Liver (tissue), 8 donors: ENCODE measurements at regions not wholly inside any gene's neighbourhood (a gene's known extent, or its start where the extent isn't known, plus 50 kb on each side); places are given as distances from the start of the nearest gene placed in this dataset.

Experiments used
- DNase-seq: peaks from one replicate; pipeline ENCODE4 v3.0.0-alpha.2; 2017; ENCODE audit warnings: low spot score
- H3K27ac ChIP-seq, 2 donors: one replicate each; pipeline ENCODE4 v1.7.0; 2013; ENCODE audit warnings: inconsistent platforms in 2 of 2, low read length in 2 of 2, control low read depth in 1 of 2, low read depth in 1 of 2, mild to moderate bottlenecking in 1 of 2
- H3K27me3 ChIP-seq, 4 donors: one replicate each; pipeline versions ENCODE4 v1.6.1 to v1.7.0; 2013; ENCODE audit warnings: low read length in 3 of 4, inconsistent platforms in 1 of 4, mild to moderate bottlenecking in 1 of 4, moderate library complexity in 1 of 4; ENCODE audit not compliant: control insufficient read depth in 4 of 4, insufficient read depth in 4 of 4
- H3K36me3 ChIP-seq, 4 donors: one replicate each; pipeline versions ENCODE4 v1.6.1 to v1.7.0; 2013; ENCODE audit warnings: low read length in 3 of 4, mild to moderate bottlenecking in 3 of 4, low read depth in 1 of 4, moderate library complexity in 1 of 4; ENCODE audit not compliant: control insufficient read depth in 4 of 4, insufficient read depth in 3 of 4
- H3K4me1 ChIP-seq, 4 donors: one replicate each; pipeline versions ENCODE4 v1.6.1 to v1.7.0; 2013; ENCODE audit warnings: low read length in 3 of 4, mild to moderate bottlenecking in 3 of 4, moderate library complexity in 1 of 4; ENCODE audit not compliant: control insufficient read depth in 4 of 4, insufficient read depth in 4 of 4
- H3K4me3 ChIP-seq, 3 donors: one replicate each; pipeline versions ENCODE4 v1.6.1 to v1.7.0; 2013; ENCODE audit warnings: low read length in 3 of 3, control low read depth in 1 of 3, low read depth in 1 of 3, mild to moderate bottlenecking in 1 of 3
- H3K9ac ChIP-seq, 2 donors: one replicate each; pipeline ENCODE4 v1.7.0; 2013; ENCODE audit warnings: low read length in 2 of 2, mild to moderate bottlenecking in 2 of 2, moderate library complexity in 2 of 2, control low read depth in 1 of 2, low read depth in 1 of 2
- H3K9me3 ChIP-seq, 4 donors: one replicate each; pipeline versions ENCODE4 v1.6.1 to v1.7.0; 2013; ENCODE audit warnings: low read length in 3 of 4; ENCODE audit not compliant: control insufficient read depth in 4 of 4
- EGR1 ChIP-seq, 2 donors: IDR thresholded peaks; 2 replicates each; pipeline ENCODE4 v1.6.1; 2016 to 2018; ENCODE audit warnings: antibody characterized with exemption in 2 of 2, low read depth in 2 of 2
- FOXA1 ChIP-seq: IDR thresholded peaks from 2 replicates; pipeline ENCODE4 v1.6.1; 2016; ENCODE audit warnings: antibody characterized with exemption
- FOXA2 ChIP-seq: IDR thresholded peaks from 2 replicates; pipeline ENCODE4 v1.6.1; 2016; ENCODE audit warnings: antibody characterized with exemption
- GABPA ChIP-seq, 2 donors: IDR thresholded peaks in 1 of 2; conservative IDR thresholded peaks in 1 of 2; 2 replicates each; pipeline ENCODE4 v1.6.1; 2016; ENCODE audit warnings: antibody characterized with exemption in 2 of 2, mild to moderate bottlenecking in 1 of 2, moderate library complexity in 1 of 2
- HNF4A ChIP-seq, 2 donors: conservative IDR thresholded peaks; 2 replicates each; pipeline ENCODE4 v1.6.1; 2016; ENCODE audit warnings: antibody characterized with exemption in 2 of 2, mild to moderate bottlenecking in 2 of 2
- HNF4G ChIP-seq: IDR thresholded peaks from 2 replicates; pipeline ENCODE4 v1.6.1; 2016; ENCODE audit warnings: antibody characterized with exemption
- JUND ChIP-seq, 2 donors: IDR thresholded peaks; 2 replicates each; pipeline ENCODE4 v1.6.1; 2016; ENCODE audit warnings: antibody characterized with exemption in 2 of 2
- NR2F2 ChIP-seq: IDR thresholded peaks from 2 replicates; pipeline ENCODE4 v1.6.1; 2016; ENCODE audit warnings: antibody characterized with exemption
- RAD21 ChIP-seq, 2 donors: IDR thresholded peaks; 2 replicates each; pipeline ENCODE4 v1.6.1; 2016; ENCODE audit warnings: antibody characterized with exemption in 2 of 2, mild to moderate bottlenecking in 2 of 2
- RXRA ChIP-seq, 2 donors: IDR thresholded peaks; 2 replicates each; pipeline ENCODE4 v1.6.1; 2017 to 2018; ENCODE audit warnings: antibody characterized with exemption in 2 of 2, mild to moderate bottlenecking in 1 of 2
- SP1 ChIP-seq: IDR thresholded peaks from 2 replicates; pipeline ENCODE4 v1.6.1; 2018; ENCODE audit warnings: antibody characterized with exemption, mild to moderate bottlenecking
- TAF1 ChIP-seq: conservative IDR thresholded peaks from 2 replicates; pipeline ENCODE4 v1.6.1; 2016; ENCODE audit warnings: antibody characterized with exemption, mild to moderate bottlenecking
- YY1 ChIP-seq: IDR thresholded peaks from 2 replicates; pipeline ENCODE4 v1.6.1; 2016; ENCODE audit warnings: antibody characterized with exemption, mild to moderate bottlenecking
- WGBS: extraction: QIAGEN DNeasy Blood & Tissue Kit; methylation state at CpG from one replicate; pipeline ENCODE4 v1.1.7; 2013; 5-methylcytosine and 5-hydroxymethylcytosine counted together
- TF ChIP-seq, protein P1 (sequence below): fragments of 150-350 bp; IDR thresholded peaks from 2 replicates; pipeline ENCODE4 v1.5.1; 2017; ENCODE audit warnings: improper control_type of control experiment, low read depth, low read length; ENCODE audit not compliant: missing input control
- TF ChIP-seq, protein P2 (sequence below): IDR thresholded peaks from 2 replicates; pipeline ENCODE4 v1.6.1; 2016; ENCODE audit warnings: antibody characterized with exemption
- TF ChIP-seq, protein P3 (sequence below): IDR thresholded peaks from 2 replicates; pipeline ENCODE4 v1.6.1; 2016; ENCODE audit warnings: antibody characterized with exemption
- TF ChIP-seq, protein P4 (sequence below): IDR thresholded peaks from 2 replicates; pipeline ENCODE4 v1.6.1; 2016; ENCODE audit warnings: antibody characterized with exemption, mild to moderate bottlenecking
- TF ChIP-seq, protein P5 (sequence below): IDR thresholded peaks from 2 replicates; pipeline ENCODE4 v1.6.1; 2016; ENCODE audit warnings: antibody characterized with exemption
- donor health status: healthy.
- donor health status: healthy.
- donor health status: healthy.
- donor health status: healthy.
- donor health status: healthy.

DNA sequence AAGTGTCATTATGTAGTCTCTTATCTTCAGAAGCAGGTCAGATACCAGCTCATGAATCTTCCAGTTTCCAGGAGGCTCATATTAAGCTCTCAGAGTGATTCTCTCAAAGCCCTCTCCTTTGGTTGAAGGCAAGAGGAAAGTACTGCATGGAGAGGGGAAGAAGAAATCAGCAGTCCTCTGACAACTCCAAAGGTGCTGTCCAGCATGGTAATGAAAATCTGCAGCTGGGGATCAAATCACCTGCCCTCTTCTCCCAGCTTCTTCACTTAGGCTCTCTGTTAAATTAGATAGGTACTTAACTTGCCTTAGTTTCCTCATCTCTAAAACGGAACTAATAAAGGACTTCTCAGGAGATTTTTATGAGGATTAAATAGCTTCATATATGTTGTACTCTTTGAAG lies 738.8 kb upstream of the GOLIM4 start:
- DNase-seq = no peak
- Histone ChIP-seq H3K27me3 (no peaks in the 10 kb centered on the region), H3K4me3 (no peak overlapping the region), H3K9ac (no peak overlapping the region), H3K36me3 (no peaks in the 10 kb centered on the region), H3K27ac (no peak overlapping the region), H3K9me3 (no peaks in the 10 kb centered on the region), H3K4me1 (no peaks in the 10 kb centered on the region)
- WGBS = 90% methylated on average over 1 of the region's 1 CpG
- TF ChIP-seq HNF4G (no peak), JUND (IDR thresholded peaks at IDR 0.05) (no peak), RXRA (IDR thresholded peaks at IDR 0.05) (no peak), YY1 (no peak), RAD21 (IDR thresholded peaks at IDR 0.05) (no peak), HNF4A (conservative IDR thresholded peaks at IDR 0.05) (no peak), FOXA1 (no peak), TAF1 (no peak), GABPA (IDR thresholded peaks at IDR 0.05 in 1 of 2, conservative IDR thresholded peaks at IDR 0.05 in 1 of 2) (no peak), FOXA2 (no peak), EGR1 (IDR thresholded peaks at IDR 0.05; ENCODE audit: low read depth in 2 of 2) (no peak), NR2F2 (no peak), SP1 (no peak)
- TF ChIP-seq, protein P1, sequence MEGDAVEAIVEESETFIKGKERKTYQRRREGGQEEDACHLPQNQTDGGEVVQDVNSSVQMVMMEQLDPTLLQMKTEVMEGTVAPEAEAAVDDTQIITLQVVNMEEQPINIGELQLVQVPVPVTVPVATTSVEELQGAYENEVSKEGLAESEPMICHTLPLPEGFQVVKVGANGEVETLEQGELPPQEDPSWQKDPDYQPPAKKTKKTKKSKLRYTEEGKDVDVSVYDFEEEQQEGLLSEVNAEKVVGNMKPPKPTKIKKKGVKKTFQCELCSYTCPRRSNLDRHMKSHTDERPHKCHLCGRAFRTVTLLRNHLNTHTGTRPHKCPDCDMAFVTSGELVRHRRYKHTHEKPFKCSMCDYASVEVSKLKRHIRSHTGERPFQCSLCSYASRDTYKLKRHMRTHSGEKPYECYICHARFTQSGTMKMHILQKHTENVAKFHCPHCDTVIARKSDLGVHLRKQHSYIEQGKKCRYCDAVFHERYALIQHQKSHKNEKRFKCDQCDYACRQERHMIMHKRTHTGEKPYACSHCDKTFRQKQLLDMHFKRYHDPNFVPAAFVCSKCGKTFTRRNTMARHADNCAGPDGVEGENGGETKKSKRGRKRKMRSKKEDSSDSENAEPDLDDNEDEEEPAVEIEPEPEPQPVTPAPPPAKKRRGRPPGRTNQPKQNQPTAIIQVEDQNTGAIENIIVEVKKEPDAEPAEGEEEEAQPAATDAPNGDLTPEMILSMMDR = no peak
- TF ChIP-seq, protein P2, sequence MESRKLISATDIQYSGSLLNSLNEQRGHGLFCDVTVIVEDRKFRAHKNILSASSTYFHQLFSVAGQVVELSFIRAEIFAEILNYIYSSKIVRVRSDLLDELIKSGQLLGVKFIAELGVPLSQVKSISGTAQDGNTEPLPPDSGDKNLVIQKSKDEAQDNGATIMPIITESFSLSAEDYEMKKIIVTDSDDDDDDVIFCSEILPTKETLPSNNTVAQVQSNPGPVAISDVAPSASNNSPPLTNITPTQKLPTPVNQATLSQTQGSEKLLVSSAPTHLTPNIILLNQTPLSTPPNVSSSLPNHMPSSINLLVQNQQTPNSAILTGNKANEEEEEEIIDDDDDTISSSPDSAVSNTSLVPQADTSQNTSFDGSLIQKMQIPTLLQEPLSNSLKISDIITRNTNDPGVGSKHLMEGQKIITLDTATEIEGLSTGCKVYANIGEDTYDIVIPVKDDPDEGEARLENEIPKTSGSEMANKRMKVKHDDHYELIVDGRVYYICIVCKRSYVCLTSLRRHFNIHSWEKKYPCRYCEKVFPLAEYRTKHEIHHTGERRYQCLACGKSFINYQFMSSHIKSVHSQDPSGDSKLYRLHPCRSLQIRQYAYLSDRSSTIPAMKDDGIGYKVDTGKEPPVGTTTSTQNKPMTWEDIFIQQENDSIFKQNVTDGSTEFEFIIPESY = no peak
- TF ChIP-seq, protein P3, sequence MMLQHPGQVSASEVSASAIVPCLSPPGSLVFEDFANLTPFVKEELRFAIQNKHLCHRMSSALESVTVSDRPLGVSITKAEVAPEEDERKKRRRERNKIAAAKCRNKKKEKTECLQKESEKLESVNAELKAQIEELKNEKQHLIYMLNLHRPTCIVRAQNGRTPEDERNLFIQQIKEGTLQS = no peak
- TF ChIP-seq, protein P4, sequence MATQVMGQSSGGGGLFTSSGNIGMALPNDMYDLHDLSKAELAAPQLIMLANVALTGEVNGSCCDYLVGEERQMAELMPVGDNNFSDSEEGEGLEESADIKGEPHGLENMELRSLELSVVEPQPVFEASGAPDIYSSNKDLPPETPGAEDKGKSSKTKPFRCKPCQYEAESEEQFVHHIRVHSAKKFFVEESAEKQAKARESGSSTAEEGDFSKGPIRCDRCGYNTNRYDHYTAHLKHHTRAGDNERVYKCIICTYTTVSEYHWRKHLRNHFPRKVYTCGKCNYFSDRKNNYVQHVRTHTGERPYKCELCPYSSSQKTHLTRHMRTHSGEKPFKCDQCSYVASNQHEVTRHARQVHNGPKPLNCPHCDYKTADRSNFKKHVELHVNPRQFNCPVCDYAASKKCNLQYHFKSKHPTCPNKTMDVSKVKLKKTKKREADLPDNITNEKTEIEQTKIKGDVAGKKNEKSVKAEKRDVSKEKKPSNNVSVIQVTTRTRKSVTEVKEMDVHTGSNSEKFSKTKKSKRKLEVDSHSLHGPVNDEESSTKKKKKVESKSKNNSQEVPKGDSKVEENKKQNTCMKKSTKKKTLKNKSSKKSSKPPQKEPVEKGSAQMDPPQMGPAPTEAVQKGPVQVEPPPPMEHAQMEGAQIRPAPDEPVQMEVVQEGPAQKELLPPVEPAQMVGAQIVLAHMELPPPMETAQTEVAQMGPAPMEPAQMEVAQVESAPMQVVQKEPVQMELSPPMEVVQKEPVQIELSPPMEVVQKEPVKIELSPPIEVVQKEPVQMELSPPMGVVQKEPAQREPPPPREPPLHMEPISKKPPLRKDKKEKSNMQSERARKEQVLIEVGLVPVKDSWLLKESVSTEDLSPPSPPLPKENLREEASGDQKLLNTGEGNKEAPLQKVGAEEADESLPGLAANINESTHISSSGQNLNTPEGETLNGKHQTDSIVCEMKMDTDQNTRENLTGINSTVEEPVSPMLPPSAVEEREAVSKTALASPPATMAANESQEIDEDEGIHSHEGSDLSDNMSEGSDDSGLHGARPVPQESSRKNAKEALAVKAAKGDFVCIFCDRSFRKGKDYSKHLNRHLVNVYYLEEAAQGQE = no peak

DNA sequence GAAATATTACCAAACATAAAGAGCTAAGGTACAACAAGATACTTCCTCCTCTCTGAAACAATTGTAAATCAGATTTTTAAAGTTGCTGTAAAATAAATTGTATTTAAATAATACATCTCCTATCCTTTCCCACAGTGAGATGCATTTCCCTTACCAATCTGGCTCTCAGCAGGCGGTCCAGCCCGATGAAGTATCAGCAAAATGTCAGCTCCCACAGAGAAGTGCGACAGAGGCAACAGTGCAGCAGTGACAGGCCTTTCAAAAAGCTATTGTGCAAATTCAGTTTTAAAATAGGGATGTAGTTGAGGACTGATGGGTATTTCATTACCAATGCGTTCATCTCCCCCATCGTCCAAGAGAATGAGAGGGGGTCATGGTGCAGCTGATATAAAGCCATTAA lies 733.2 kb upstream of the GOLIM4 start:
- Histone ChIP-seq H3K4me1 (no peaks in the 10 kb centered on the region), H3K27me3 (no peaks in the 10 kb centered on the region), H3K9me3 (no peaks in the 10 kb centered on the region), H3K4me3 (no peak overlapping the region), H3K36me3 (no peaks in the 10 kb centered on the region), H3K27ac (no peak overlapping the region), H3K9ac (no peak overlapping the region)
- WGBS = 76% methylated on average over 5 of the region's 5 CpGs
- no peak for DNase-seq
- TF ChIP-seq FOXA2 = no peak
- no peak for TF ChIP-seq GABPA (IDR thresholded peaks at IDR 0.05 in 1 of 2, conservative IDR thresholded peaks at IDR 0.05 in 1 of 2)
- no peak for TF ChIP-seq RAD21 (IDR thresholded peaks at IDR 0.05)
- no peak for TF ChIP-seq FOXA1
- no peak for TF ChIP-seq NR2F2
- TF ChIP-seq, protein P1 = no peak
- TF ChIP-seq HNF4A (conservative IDR thresholded peaks at IDR 0.05) = no peak
- TF ChIP-seq, protein P5, sequence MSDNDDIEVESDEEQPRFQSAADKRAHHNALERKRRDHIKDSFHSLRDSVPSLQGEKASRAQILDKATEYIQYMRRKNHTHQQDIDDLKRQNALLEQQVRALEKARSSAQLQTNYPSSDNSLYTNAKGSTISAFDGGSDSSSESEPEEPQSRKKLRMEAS = no peak
- no peak for TF ChIP-seq YY1
- TF ChIP-seq, protein P3 = no peak
- TF ChIP-seq TAF1 = no peak
- no peak for TF ChIP-seq JUND (IDR thresholded peaks at IDR 0.05)
- TF ChIP-seq EGR1 (IDR thresholded peaks at IDR 0.05; ENCODE audit: low read depth in 2 of 2) = no peak
- TF ChIP-seq HNF4G = no peak
- TF ChIP-seq SP1 = no peak
